GM12891 (cell line): ENCODE measurements at regions not wholly inside any gene's neighbourhood (a gene's known extent, or its start where the extent isn't known, plus 50 kb on each side); places are given as distances from the start of the nearest gene placed in this dataset.

Experiments
- POLR2A ChIP-seq: IDR thresholded peaks from 2 replicates; pipeline ENCODE4 v1.6.1; 2011; ENCODE audit warnings: low read depth, low read length, control low read depth
- POLR2AphosphoS5 ChIP-seq: IDR thresholded peaks from 2 replicates; pipeline ENCODE4 v1.6.1; 2011; ENCODE audit warnings: low read depth, low read length, control low read depth
- TAF1 ChIP-seq: IDR thresholded peaks from 2 replicates; pipeline ENCODE4 v1.6.1; 2011; ENCODE audit warnings: low read depth, low read length, control low read depth

DNA sequence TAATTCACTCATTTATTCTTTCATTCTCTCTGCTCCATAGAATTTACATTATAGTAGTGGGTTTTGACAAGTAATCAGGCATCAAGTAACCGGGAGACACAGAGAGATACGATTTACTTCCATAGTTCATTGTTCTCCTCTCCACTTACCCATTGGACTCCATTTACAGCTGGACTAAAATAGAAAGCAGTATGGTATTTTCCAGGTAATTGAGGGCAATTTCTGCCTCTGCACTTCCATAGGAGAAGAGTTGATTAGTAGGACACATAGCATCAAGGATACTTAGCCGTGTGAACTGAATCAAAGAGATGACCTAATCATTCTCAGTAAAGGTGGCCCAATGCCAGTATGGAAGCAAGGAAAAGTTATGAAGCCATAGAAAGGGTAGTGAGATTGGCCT is 244.4 kb downstream of the COX7C start:
- no peak for TF ChIP-seq POLR2A
- no peak for TF ChIP-seq POLR2AphosphoS5
- no peak for TF ChIP-seq TAF1
